OCI-LY7 (cell line): ENCODE measurements at regions not wholly inside any gene's neighbourhood (a gene's known extent, or its start where the extent isn't known, plus 50 kb on each side); places are given as distances from the start of the nearest gene placed in this dataset.

Experiments
- BruUV-seq: library from RNA; stranded (reverse); fragments of 400-500 nt; replicated peaks from 2 replicates; lab custom pipeline; 2021; lab: Mats Ljungman, UMichigan
- CTCF ChIA-PET: fragments of 300-600 bp; sonication (Branson Sonifier 250); formaldehyde crosslinking; loops from one replicate; lab custom pipeline; 2022; ENCODE audit warnings: antibody characterized with exemption; ENCODE audit not compliant: unreplicated experiment; lab: Charles Lee
- POLR2A ChIA-PET: fragments of 300-600 bp; sonication (Branson Sonifier 250); formaldehyde crosslinking; loops from one replicate; lab custom pipeline; 2022; ENCODE audit warnings: antibody characterized with exemption; lab: Charles Lee
- DNase-seq: peaks from one replicate; pipeline ENCODE4 v3.0.0-alpha.2; 2015; ENCODE audit warnings: low spot score
- H2AFZ ChIP-seq: fragments of 200-600 bp; sonication (generic), shearing (Covaris generic); 2 replicates; pipeline ENCODE4 v1.6.1; 2014; ENCODE audit warnings: mild to moderate bottlenecking, antibody characterized with exemption, low read length, moderate library complexity
- H3K27ac ChIP-seq: fragments of 200-600 bp; sonication (generic); 2 replicates; pipeline ENCODE4 v1.5.1; 2014; ENCODE audit warnings: mixed run types, low read depth, mild to moderate bottlenecking, moderate library complexity, low read length, inconsistent platforms; ENCODE audit not compliant: poor library complexity, severe bottlenecking
- H3K36me3 ChIP-seq: fragments of 200-600 bp; sonication (generic); 2 replicates; pipeline ENCODE4 v1.6.1; 2014; ENCODE audit warnings: mild to moderate bottlenecking, antibody characterized with exemption, low read length, moderate library complexity, mixed read lengths; ENCODE audit not compliant: insufficient read depth
- H3K4me1 ChIP-seq: fragments of 200-600 bp; sonication (generic); 2 replicates; pipeline ENCODE4 v1.5.1; 2014; ENCODE audit warnings: mild to moderate bottlenecking, low read length; ENCODE audit not compliant: insufficient read depth, poor library complexity, severe bottlenecking
- H3K4me2 ChIP-seq: fragments of 200-600 bp; sonication (generic); 2 replicates; pipeline ENCODE4 v1.6.1; 2014; ENCODE audit warnings: mild to moderate bottlenecking, low read length
- H3K4me3 ChIP-seq: fragments of 200-600 bp; sonication (generic); 2 replicates; pipeline ENCODE4 v1.5.1; 2014; ENCODE audit warnings: mild to moderate bottlenecking, low read depth, low read length; ENCODE audit not compliant: poor library complexity, severe bottlenecking
- H3K79me2 ChIP-seq: fragments of 200-600 bp; sonication (generic); 2 replicates; pipeline ENCODE4 v1.6.1; 2016; ENCODE audit warnings: low read depth, mild to moderate bottlenecking, low read length, moderate library complexity, mixed read lengths; ENCODE audit not compliant: insufficient read depth
- H3K9me2 ChIP-seq: fragments of 200-600 bp; sonication (generic); 2 replicates; pipeline ENCODE4 v1.6.1; 2016; ENCODE audit warnings: mild to moderate bottlenecking, low read length, mixed read lengths; ENCODE audit not compliant: insufficient read depth
- H3K9me3 ChIP-seq: fragments of 200-600 bp; sonication (generic); 2 replicates; pipeline ENCODE4 v1.6.1; 2014; ENCODE audit warnings: mild to moderate bottlenecking, mixed run types, low read length, mixed read lengths
- H4K20me1 ChIP-seq: fragments of 200-600 bp; sonication (generic); 2 replicates; pipeline ENCODE4 v1.6.1; 2014; ENCODE audit warnings: mild to moderate bottlenecking, antibody characterized with exemption, low read length, moderate library complexity, mixed read lengths; ENCODE audit not compliant: insufficient read depth
- EZH2phosphoT487 ChIP-seq: fragments of 200-600 bp; sonication (generic); IDR thresholded peaks from 2 replicates; pipeline ENCODE4 v1.6.1; 2018; ENCODE audit warnings: low read depth, borderline replicate concordance, mild to moderate bottlenecking, mixed run types, antibody characterized with exemption, low read length, moderate library complexity, mixed read lengths
- intact Hi-C: fragments of 100-400 bp; cut with micrococcal nuclease; formaldehyde crosslinking; loops from one replicate; pipeline ENCODE4 v1.10.0; 2022; ENCODE audit not compliant: unreplicated experiment
- TF ChIP-seq, protein P1 (sequence below): fragments of 200-600 bp; sonication (generic); conservative IDR thresholded peaks from 2 replicates; pipeline ENCODE4 v1.5.1; 2014; ENCODE audit warnings: mild to moderate bottlenecking, antibody characterized with exemption, low read length, moderate library complexity, mixed read lengths

- BruUV-seq, result no TSS peak
- intact Hi-C loops, result no loop called here
- CTCF ChIA-PET, result no interaction called here
These were observed 150.4 kb downstream of the POSTN start for GRCh38 chr13:37448153-37448552.

DNA sequence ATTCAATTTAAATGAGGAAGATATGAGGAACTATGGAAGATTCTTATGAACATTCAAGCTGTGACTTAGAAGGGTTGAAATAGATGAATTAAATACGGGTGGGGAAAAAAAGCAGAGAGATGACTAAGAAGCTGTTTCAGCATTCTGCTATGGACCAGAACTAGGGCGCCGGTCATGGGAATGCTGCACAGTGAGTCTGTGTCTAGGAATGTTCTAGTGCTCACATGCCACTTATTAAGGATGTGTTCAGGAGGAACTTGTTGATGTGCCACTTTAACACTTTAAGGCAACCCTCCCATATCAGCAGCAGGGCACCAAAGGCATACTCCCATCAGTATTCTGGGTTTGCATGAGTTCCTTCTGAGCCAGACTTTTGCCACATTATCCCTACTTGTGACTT lies 152.1 kb downstream of the POSTN start:
- no peaks in the 10 kb centered on the region for H4K20me1 ChIP-seq
- POLR2A ChIA-PET, result interaction anchor here (0.5 kb wide), 1 partner anchor 18 kb away, joined by 3 read pairs; no protein-coding TSS in a partner anchor
- no TSS peak for BruUV-seq
- H3K4me2 ChIP-seq, result no peak overlapping the region
- no peak overlapping the region for H2AFZ ChIP-seq
- no peaks in the 10 kb centered on the region for H3K9me3 ChIP-seq
- H3K4me3 ChIP-seq, result no peak overlapping the region
- no peaks in the 10 kb centered on the region for H3K4me1 ChIP-seq
- no peaks in the 10 kb centered on the region for H3K79me2 ChIP-seq
- intact Hi-C loops, result no loop called here
- no peak overlapping the region for H3K27ac ChIP-seq
- H3K9me2 ChIP-seq, result no peaks in the 10 kb centered on the region
- CTCF ChIA-PET, result no interaction called here
- H3K36me3 ChIP-seq, result no peaks in the 10 kb centered on the region
- TF ChIP-seq, protein P1, sequence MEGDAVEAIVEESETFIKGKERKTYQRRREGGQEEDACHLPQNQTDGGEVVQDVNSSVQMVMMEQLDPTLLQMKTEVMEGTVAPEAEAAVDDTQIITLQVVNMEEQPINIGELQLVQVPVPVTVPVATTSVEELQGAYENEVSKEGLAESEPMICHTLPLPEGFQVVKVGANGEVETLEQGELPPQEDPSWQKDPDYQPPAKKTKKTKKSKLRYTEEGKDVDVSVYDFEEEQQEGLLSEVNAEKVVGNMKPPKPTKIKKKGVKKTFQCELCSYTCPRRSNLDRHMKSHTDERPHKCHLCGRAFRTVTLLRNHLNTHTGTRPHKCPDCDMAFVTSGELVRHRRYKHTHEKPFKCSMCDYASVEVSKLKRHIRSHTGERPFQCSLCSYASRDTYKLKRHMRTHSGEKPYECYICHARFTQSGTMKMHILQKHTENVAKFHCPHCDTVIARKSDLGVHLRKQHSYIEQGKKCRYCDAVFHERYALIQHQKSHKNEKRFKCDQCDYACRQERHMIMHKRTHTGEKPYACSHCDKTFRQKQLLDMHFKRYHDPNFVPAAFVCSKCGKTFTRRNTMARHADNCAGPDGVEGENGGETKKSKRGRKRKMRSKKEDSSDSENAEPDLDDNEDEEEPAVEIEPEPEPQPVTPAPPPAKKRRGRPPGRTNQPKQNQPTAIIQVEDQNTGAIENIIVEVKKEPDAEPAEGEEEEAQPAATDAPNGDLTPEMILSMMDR, result no peak
- TF ChIP-seq EZH2phosphoT487, result no peak
- no peak for DNase-seq

More at GRCh38 chr13:37448153-37448552, 150.4 kb downstream of the POSTN start:
- Histone ChIP-seq H3K4me1 (no peaks in the 10 kb centered on the region), H2AFZ (no peak overlapping the region), H3K36me3 (no peaks in the 10 kb centered on the region), H3K27ac (no peak overlapping the region), H3K4me3 (no peak overlapping the region), H3K4me2 (no peak overlapping the region), H4K20me1 (no peaks in the 10 kb centered on the region), H3K9me3 (no peaks in the 10 kb centered on the region), H3K9me2 (no peaks in the 10 kb centered on the region), H3K79me2 (no peaks in the 10 kb centered on the region)
- TF ChIP-seq, protein P1, result no peak
- TF ChIP-seq EZH2phosphoT487, result no peak
- POLR2A ChIA-PET, result no interaction called here
- no peak for DNase-seq

DNA sequence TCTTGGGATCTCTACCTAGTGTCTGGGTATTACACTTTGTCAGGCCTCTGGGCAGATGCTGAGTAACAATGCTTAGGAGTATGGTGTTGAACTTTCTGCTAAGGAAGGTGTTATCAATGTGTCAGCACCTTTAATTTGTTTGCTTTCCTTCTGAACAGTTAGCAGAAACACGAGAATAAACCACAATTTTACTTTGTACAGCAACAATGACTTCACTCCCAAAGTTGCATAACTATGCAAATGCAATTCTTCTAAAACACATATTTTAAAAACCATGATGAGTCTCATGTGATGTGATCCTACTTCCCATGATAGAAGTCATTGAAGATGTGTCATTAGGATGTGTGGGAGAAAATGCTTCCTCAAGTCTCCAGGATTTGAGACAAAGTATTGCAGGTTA lies 155.0 kb downstream of the POSTN start:
- DNase-seq, result no peak
- Histone ChIP-seq H3K4me1 (no peaks in the 10 kb centered on the region), H3K27ac (no peak overlapping the region), H3K79me2 (no peaks in the 10 kb centered on the region), H3K9me2 (no peaks in the 10 kb centered on the region), H4K20me1 (no peaks in the 10 kb centered on the region), H3K4me3 (no peak overlapping the region), H3K4me2 (no peak overlapping the region), H2AFZ (no peak overlapping the region), H3K36me3 (no peaks in the 10 kb centered on the region), H3K9me3 (no peaks in the 10 kb centered on the region)
- BruUV-seq, result no TSS peak
- CTCF ChIA-PET, result no interaction called here
- POLR2A ChIA-PET, result no interaction called here
- TF ChIP-seq, protein P1, result no peak
- TF ChIP-seq EZH2phosphoT487, result no peak
- intact Hi-C loops, result no loop called here
